HepG2 (cell line): ENCODE measurements at regions not wholly inside any gene's neighbourhood (a gene's known extent, or its start where the extent isn't known, plus 50 kb on each side); places are given as distances from the start of the nearest gene placed in this dataset.

Source experiments
- ATAC-seq: fragments of 200-7000 bp; cut with Tn5 transposase; 3 replicates; pipeline ENCODE4 v1.9.1; 2020; ENCODE audit warnings: mild to moderate bottlenecking, moderate library complexity
- BruUV-seq: library from RNA; stranded (reverse); fragments of 400-500 nt; replicated peaks from 2 replicates; lab custom pipeline; 2021; lab: Mats Ljungman, UMichigan
- CTCF ChIA-PET: fragments of 300-600 bp; formaldehyde crosslinking; extraction: SDS; loops from one replicate; lab custom pipeline; 2021; ENCODE audit warnings: low total read pairs, inconsistent platforms, low intra/inter-chr PET ratio; lab: Yijun Ruan, JAX
- POLR2A ChIA-PET: fragments of 350-600 bp; sonication (Branson Sonifier 250); formaldehyde crosslinking; loops from one replicate; lab custom pipeline; 2020; ENCODE audit warnings: antibody characterized with exemption, inconsistent platforms; lab: Yijun Ruan, JAX
- DNase-seq: peaks from one replicate; pipeline ENCODE4 v3.0.0-alpha.2; 2015; ENCODE audit warnings: low spot score
- FAIRE-seq: peaks from 3 replicates; lab custom pipeline; 2011; peaks lifted over from hg19 to GRCh38; lab: Jason Lieb, UNC
- H2AFZ ChIP-seq: one replicate; pipeline ENCODE4 v1.6.1; 2011; ENCODE audit warnings: low read length, inconsistent platforms
- H3K27ac ChIP-seq: fragments of 300-600 bp; 3 replicates; pipeline ENCODE4 v1.8.0; 2011; ENCODE audit warnings: mixed run types, mild to moderate bottlenecking, mixed read lengths, low read length, inconsistent platforms; ENCODE audit not compliant: insufficient read depth; ENCODE audit errors: extremely low read length
- H3K27me3 ChIP-seq, 2 experiments: fragments of 200-600 bp in 1 of 2; 2 replicates in 1 of 2; 3 replicates in 1 of 2; pipeline versions ENCODE4 v1.6.0 to v1.8.0; 2011; ENCODE audit warnings: low read length in 2 of 2, mild to moderate bottlenecking in 2 of 2, moderate library complexity in 2 of 2, inconsistent platforms in 1 of 2; ENCODE audit not compliant: insufficient read depth in 2 of 2, control insufficient read depth in 1 of 2
- H3K36me3 ChIP-seq, 2 experiments: fragments of 200-600 bp in 1 of 2; replicated peaks in 1 of 2; 2 replicates in 1 of 2; 3 replicates in 1 of 2; pipeline versions ENCODE4 v1.5.1 to v1.8.0; 2011; ENCODE audit warnings: low read length in 2 of 2, inconsistent platforms in 1 of 2; ENCODE audit not compliant: insufficient read depth in 2 of 2, control insufficient read depth in 1 of 2
- H3K4me1 ChIP-seq: 2 replicates; pipeline ENCODE4 v1.5.1; 2012; ENCODE audit warnings: low read length, inconsistent platforms; ENCODE audit not compliant: insufficient read depth
- H3K4me2 ChIP-seq: 2 replicates; pipeline ENCODE4 v1.6.0; 2011; ENCODE audit warnings: low read depth, low read length, inconsistent platforms
- H3K4me3 ChIP-seq, 3 experiments: fragments of 200-600 bp in 1 of 3; sonication (generic), shearing (Covaris generic) in 1 of 3; replicated peaks in 1 of 3; 2 replicates each; pipeline ENCODE4 v1.5.1; 2011 to 2016; ENCODE audit warnings: low read length in 3 of 3, inconsistent platforms in 2 of 3, low read depth in 2 of 3, mild to moderate bottlenecking in 2 of 3, control low read depth in 1 of 3, mixed read lengths in 1 of 3; ENCODE audit not compliant: insufficient read depth in 1 of 3
- H3K79me2 ChIP-seq: one replicate; pipeline ENCODE4 v1.6.1; 2011; ENCODE audit warnings: low read length, inconsistent platforms; ENCODE audit not compliant: insufficient read depth
- H3K9ac ChIP-seq: 2 replicates; pipeline ENCODE4 v1.6.0; 2011; ENCODE audit warnings: mild to moderate bottlenecking, low read depth, low read length, inconsistent platforms; ENCODE audit not compliant: insufficient read depth
- H3K9me3 ChIP-seq: 2 replicates; pipeline ENCODE4 v1.5.1; 2012; ENCODE audit warnings: mild to moderate bottlenecking, low read length
- H4K20me1 ChIP-seq: 2 replicates; pipeline ENCODE4 v1.6.0; 2011; ENCODE audit warnings: inconsistent platforms, mild to moderate bottlenecking, low read length, moderate library complexity; ENCODE audit not compliant: insufficient read depth
- ARID4A ChIP-seq: sonication (generic); formaldehyde crosslinking; IDR thresholded peaks from 2 replicates; pipeline ENCODE4 v1.5.0; 2020; ENCODE audit warnings: mild to moderate bottlenecking, missing genetic modification reagents, borderline replicate concordance
- ARNTL ChIP-seq: sonication (generic); formaldehyde crosslinking; IDR thresholded peaks from 2 replicates; pipeline ENCODE4 v1.4.0; 2020; ENCODE audit warnings: mild to moderate bottlenecking, missing genetic modification reagents
- DPF2 ChIP-seq: sonication (generic); formaldehyde crosslinking; IDR thresholded peaks from 2 replicates; pipeline ENCODE4 v1.4.0; 2020; ENCODE audit warnings: mild to moderate bottlenecking, low read depth, missing genetic modification reagents, borderline replicate concordance
- GLMP ChIP-seq: sonication (generic); formaldehyde crosslinking; IDR thresholded peaks from 2 replicates; pipeline ENCODE4 v1.9.0; 2021; ENCODE audit warnings: missing genetic modification reagents, mild to moderate bottlenecking, borderline replicate concordance
- HNF1B ChIP-seq: sonication (generic); formaldehyde crosslinking; IDR thresholded peaks from 2 replicates; pipeline ENCODE4 v1.5.1; 2020; ENCODE audit warnings: mild to moderate bottlenecking, moderate library complexity, missing genetic modification reagents
- HNRNPH1 ChIP-seq: fragments of 200-400 bp; formaldehyde crosslinking; optimal IDR thresholded peaks from 2 replicates; pipeline ENCODE3; 2017; ENCODE audit warnings: mild to moderate bottlenecking, low read depth, low read length
- NCOA5 ChIP-seq: sonication (generic); formaldehyde crosslinking; IDR thresholded peaks from 2 replicates; pipeline ENCODE4 v1.4.0; 2020; ENCODE audit warnings: missing genetic modification reagents
- NFKBIZ ChIP-seq: IDR thresholded peaks from 2 replicates; pipeline ENCODE4 v1.6.1; 2018; ENCODE audit warnings: missing genetic modification reagents, missing compliant biosample characterization
- PITX1 ChIP-seq: sonication (generic); formaldehyde crosslinking; IDR thresholded peaks from 2 replicates; pipeline ENCODE4 v1.5.1; 2020; ENCODE audit warnings: mild to moderate bottlenecking, missing genetic modification reagents
- RFXAP ChIP-seq: sonication (generic); formaldehyde crosslinking; IDR thresholded peaks from 2 replicates; pipeline ENCODE4 v1.4.0; 2020; ENCODE audit warnings: missing genetic modification reagents, borderline replicate concordance
- RXRB ChIP-seq: IDR thresholded peaks from 2 replicates; pipeline ENCODE4 v1.6.1; 2016; ENCODE audit warnings: borderline replicate concordance, missing genetic modification reagents, missing compliant biosample characterization
- ZNF329 ChIP-seq: sonication (generic); formaldehyde crosslinking; IDR thresholded peaks from 2 replicates; pipeline ENCODE4 v1.9.0; 2021; ENCODE audit warnings: low read depth, mild to moderate bottlenecking, missing genetic modification reagents
- ZNF34 ChIP-seq: sonication (generic); formaldehyde crosslinking; IDR thresholded peaks from 2 replicates; pipeline ENCODE4 v1.4.0; 2020; ENCODE audit warnings: mild to moderate bottlenecking, missing genetic modification reagents, borderline replicate concordance
- ZNF382 ChIP-seq: sonication (generic); formaldehyde crosslinking; IDR thresholded peaks from 2 replicates; pipeline ENCODE4 v1.5.0; 2020; ENCODE audit warnings: missing genetic modification reagents, mild to moderate bottlenecking, borderline replicate concordance
- ZNF552 ChIP-seq: sonication (generic); formaldehyde crosslinking; IDR thresholded peaks from 2 replicates; pipeline ENCODE4 v1.9.0; 2022; ENCODE audit warnings: missing genetic modification reagents, mild to moderate bottlenecking, borderline replicate concordance
- ZNF574 ChIP-seq: sonication (generic); formaldehyde crosslinking; IDR thresholded peaks from 2 replicates; pipeline ENCODE4 v1.4.0; 2020; ENCODE audit warnings: missing genetic modification reagents
- WGBS: methylation state at CpG from one replicate; pipeline ENCODE4 v1.1.6; 2017; ENCODE audit warnings: low lambda C conversion rate; 5-methylcytosine and 5-hydroxymethylcytosine counted together
- in situ Hi-C: cut with HindIII; loops from 2 replicates; pipeline ENCODE4 v1.10.0; 2017; ENCODE audit warnings: low pct_unique_long_range_greater_than_20kb; ENCODE audit not compliant: extremely low pct_ligation_motif_present
- intact Hi-C: fragments of 100-400 bp; cut with micrococcal nuclease; formaldehyde crosslinking; loops from one replicate; pipeline ENCODE4 v1.10.0; 2022; ENCODE audit not compliant: unreplicated experiment

- Histone ChIP-seq H3K36me3 (no peaks in the 10 kb centered on the region), H4K20me1 (no peaks in the 10 kb centered on the region), H3K4me1 (no peaks in the 10 kb centered on the region), H3K79me2 (no peaks in the 10 kb centered on the region), H3K27ac (no peak overlapping the region), H3K9ac (no peak overlapping the region), H2AFZ (no peak overlapping the region), H3K4me3 (no peak overlapping the region), H3K27me3 (no peaks in the 10 kb centered on the region), H3K4me2 (no peak overlapping the region), H3K9me3 (peaks cover 17% of the 10 kb centered on the region)
- in situ Hi-C loops, result no loop called here
- BruUV-seq, result no TSS peak
- CTCF ChIA-PET, result no interaction called here
- whole genome bisulfite sequencing, result 0% methylated on average over 2 of the region's 2 CpGs
- DNase-seq (no peak), ATAC-seq (no peak), FAIRE-seq (no peak)
- POLR2A ChIA-PET, result no interaction called here
- intact Hi-C loops, result no loop called here
- no peak for TF ChIP-seq PITX1
- no peak for TF ChIP-seq ZNF382 (CRISPR knock-in tag)
- no peak for TF ChIP-seq NFKBIZ (CRISPR knock-in tag)
- no peak for TF ChIP-seq ZNF574 (CRISPR knock-in tag)
- TF ChIP-seq HNRNPH1, result no peak
- TF ChIP-seq GLMP (CRISPR knock-in tag), result no peak
- TF ChIP-seq NCOA5 (CRISPR knock-in tag), result no peak
- TF ChIP-seq DPF2 (CRISPR knock-in tag), result no peak
- no peak for TF ChIP-seq ARNTL (CRISPR knock-in tag)
- TF ChIP-seq RXRB (CRISPR knock-in tag), result no peak
- no peak for TF ChIP-seq ZNF552 (CRISPR knock-in tag)
- TF ChIP-seq HNF1B (CRISPR knock-in tag), result no peak
- TF ChIP-seq RFXAP (CRISPR knock-in tag), result no peak
- no peak for TF ChIP-seq ZNF329 (CRISPR knock-in tag)
- no peak for TF ChIP-seq ZNF34 (CRISPR knock-in tag)
- no peak for TF ChIP-seq ARID4A (CRISPR knock-in tag)
Observed at GRCh38 chr13:104140552-104140951, 1074.3 kb upstream of the SLC10A2 start.
